ENCODE measurements at regions not wholly inside any gene's neighbourhood (a gene's known extent, or its start where the extent isn't known, plus 50 kb on each side); places are given as distances from the start of the nearest gene placed in this dataset.

- H2AFZ ChIP-seq (ENCODE audit: control insufficient read depth, low read length), result peak overlapping the region; percentile 68
Observed at GRCh38 chr9:109555215-109555614, 57.1 kb upstream of the PTPN3 start.

GRCh38 chr9:109556061-109556460, 58.0 kb upstream of the PTPN3 start:
- peak; percentile 100 for FAIRE-seq
- no peaks in the 10 kb centered on the region for H3K27me3 ChIP-seq (ENCODE audit: control insufficient read depth, extremely low read depth, insufficient read depth, low read length)
- peak overlapping the region in 1 of 3 experiments; percentile 7 for H3K4me3 ChIP-seq (ENCODE audit: control insufficient read depth in 2 of 3, extremely low read depth in 1 of 3, insufficient read depth in 2 of 3, low read depth in 1 of 3, low read length in 3 of 3)
- H2AFZ ChIP-seq (ENCODE audit: control insufficient read depth, low read length), result no peak overlapping the region
- peak; percentile 89 for DNase-seq (ENCODE audit: low read depth, low spot score)
- H3K4me1 ChIP-seq (ENCODE audit: control insufficient read depth, extremely low read depth, insufficient read depth, low read length), result peaks cover 57% of the 10 kb centered on the region
- no peaks in the 10 kb centered on the region for H4K20me1 ChIP-seq (ENCODE audit: control insufficient read depth, extremely low read depth, insufficient read depth, low read length)
- H3K4me2 ChIP-seq (ENCODE audit: control insufficient read depth, extremely low read depth, insufficient read depth, low read depth, low read length), result peak overlapping the region; percentile 66
- H3K9me1 ChIP-seq (ENCODE audit: control insufficient read depth, extremely low read depth, insufficient read depth, low read length), result no peaks in the 10 kb centered on the region
- TF ChIP-seq CTCF (optimal IDR thresholded peaks at IDR 0.05 in 1 of 3, IDR thresholded peaks at IDR 0.05 in 1 of 3, conservative IDR thresholded peaks at IDR 0.05 in 1 of 3; ENCODE audit: extremely low read depth in 1 of 3, insufficient read depth in 2 of 3, low read length in 3 of 3) (no peak), EZH2 (IDR thresholded peaks at IDR 0.05; ENCODE audit: low read length) (no peak)
- H3K79me2 ChIP-seq (ENCODE audit: control insufficient read depth, insufficient read depth, low read length), result no peaks in the 10 kb centered on the region
- H3K36me3 ChIP-seq (ENCODE audit: control insufficient read depth in 2 of 2, extremely low read depth in 1 of 2, insufficient read depth in 2 of 2, low read length in 2 of 2), result no peaks in the 10 kb centered on the region
- H3K9me3 ChIP-seq (ENCODE audit: control insufficient read depth, low read depth, low read length), result no peaks in the 10 kb centered on the region
- dilution Hi-C loops (cut with MboI; ENCODE audit: extremely low pct_ligation_motif_present, low sequenced_read_pairs), result no loop called here
- H3K27ac ChIP-seq (ENCODE audit: control insufficient read depth, insufficient read depth, low read length), result peak overlapping the region; percentile 75
- H3K9ac ChIP-seq (ENCODE audit: control insufficient read depth, extremely low read depth, insufficient read depth, low read length), result no peak overlapping the region

More at GRCh38 chr9:109555215-109555614, 57.1 kb upstream of the PTPN3 start:
- dilution Hi-C loops (cut with MboI; ENCODE audit: extremely low pct_ligation_motif_present, low sequenced_read_pairs), result no loop called here
- Histone ChIP-seq H3K27me3 (ENCODE audit: control insufficient read depth, extremely low read depth, insufficient read depth, low read length) (no peaks in the 10 kb centered on the region), H3K9me1 (ENCODE audit: control insufficient read depth, extremely low read depth, insufficient read depth, low read length) (no peaks in the 10 kb centered on the region), H3K4me1 (ENCODE audit: control insufficient read depth, extremely low read depth, insufficient read depth, low read length) (peaks cover 57% of the 10 kb centered on the region), H3K27ac (ENCODE audit: control insufficient read depth, insufficient read depth, low read length) (peak overlapping the region; percentile 75), H3K4me2 (ENCODE audit: control insufficient read depth, extremely low read depth, insufficient read depth, low read depth, low read length) (peak overlapping the region; percentile 66), H3K9me3 (ENCODE audit: control insufficient read depth, low read depth, low read length) (no peaks in the 10 kb centered on the region), H4K20me1 (ENCODE audit: control insufficient read depth, extremely low read depth, insufficient read depth, low read length) (no peaks in the 10 kb centered on the region), H3K79me2 (ENCODE audit: control insufficient read depth, insufficient read depth, low read length) (no peaks in the 10 kb centered on the region), H3K4me3 (ENCODE audit: control insufficient read depth in 2 of 3, extremely low read depth in 1 of 3, insufficient read depth in 2 of 3, low read depth in 1 of 3, low read length in 3 of 3) (peak overlapping the region in 1 of 3 experiments; percentile 2), H3K9ac (ENCODE audit: control insufficient read depth, extremely low read depth, insufficient read depth, low read length) (peak overlapping the region; percentile 24), H3K36me3 (ENCODE audit: control insufficient read depth in 2 of 2, extremely low read depth in 1 of 2, insufficient read depth in 2 of 2, low read length in 2 of 2) (no peaks in the 10 kb centered on the region)
- no peak for TF ChIP-seq CTCF (optimal IDR thresholded peaks at IDR 0.05 in 1 of 3, IDR thresholded peaks at IDR 0.05 in 1 of 3, conservative IDR thresholded peaks at IDR 0.05 in 1 of 3; ENCODE audit: extremely low read depth in 1 of 3, insufficient read depth in 2 of 3, low read length in 3 of 3)
- TF ChIP-seq EZH2 (IDR thresholded peaks at IDR 0.05; ENCODE audit: low read length), result no peak
- DNase-seq (ENCODE audit: low read depth, low spot score), result no peak
- FAIRE-seq, result no peak
